ENCODE measurements at regions not wholly inside any gene's neighbourhood (a gene's known extent, or its start where the extent isn't known, plus 50 kb on each side); places are given as distances from the start of the nearest gene placed in this dataset.
"Not testable (repeated sequence)": the region's sequence is repeated elsewhere in the genome, so short reads cannot be mapped to it uniquely, and the experiment has no call there.

GRCh38 chr12:107372229-107372658 lies 278.9 kb upstream of the CRY1 start:
- DNase-seq (ENCODE audit: low read depth in 2 of 2) = no peak

GRCh38 chr12:107373238-107373809 lies 280.0 kb upstream of the CRY1 start:
- no peak for DNase-seq (ENCODE audit: low read depth in 2 of 2)

- no peak for DNase-seq (ENCODE audit: low read depth in 2 of 2)
Observed at GRCh38 chr12:107374161-107374840, 281.0 kb upstream of the CRY1 start.

GRCh38 chr12:107375231-107375630 lies 281.9 kb upstream of the CRY1 start:
- no peak for DNase-seq (ENCODE audit: low read depth in 2 of 2)

GRCh38 chr12:107377596-107378385 lies 284.4 kb upstream of the CRY1 start:
- DNase-seq (ENCODE audit: low read depth in 2 of 2) = no peak

- DNase-seq (ENCODE audit: low read depth in 2 of 2) = no peak
Observed at GRCh38 chr12:107378609-107379008, 285.3 kb upstream of the CRY1 start.

- DNase-seq (ENCODE audit: low read depth in 2 of 2) = not testable (repeated sequence)
Observed at GRCh38 chr12:107379142-107379851, 285.9 kb upstream of the CRY1 start.

- no peak for DNase-seq (ENCODE audit: low read depth in 2 of 2)
Observed at GRCh38 chr12:107379852-107380567, 286.7 kb upstream of the CRY1 start.

GRCh38 chr12:107384645-107385044 lies 291.3 kb upstream of the CRY1 start:
- DNase-seq (ENCODE audit: low read depth in 2 of 2) = no peak

- DNase-seq (ENCODE audit: low read depth in 2 of 2) = no peak
Observed at GRCh38 chr12:107385509-107385908, 292.2 kb upstream of the CRY1 start.

- DNase-seq (ENCODE audit: low read depth in 2 of 2) = no peak
Observed at GRCh38 chr12:107386569-107386968, 293.2 kb upstream of the CRY1 start.

GRCh38 chr12:107388263-107388662 lies 294.9 kb upstream of the CRY1 start:
- no peak for DNase-seq (ENCODE audit: low read depth in 2 of 2)

GRCh38 chr12:107390414-107390813 lies 295.2 kb upstream of the PWP1 start:
- no peak for DNase-seq (ENCODE audit: low read depth in 2 of 2)

- no peak for DNase-seq (ENCODE audit: low read depth in 2 of 2)
Observed at GRCh38 chr12:107393043-107393717, 292.4 kb upstream of the PWP1 start.

- no peak for DNase-seq (ENCODE audit: low read depth in 2 of 2)
Observed at GRCh38 chr12:107394693-107395092, 290.9 kb upstream of the PWP1 start.

- no peak for DNase-seq (ENCODE audit: low read depth in 2 of 2)
Observed at GRCh38 chr12:107395817-107396216, 289.8 kb upstream of the PWP1 start.

- no peak for DNase-seq (ENCODE audit: low read depth in 2 of 2)
Observed at GRCh38 chr12:107396991-107397390, 288.6 kb upstream of the PWP1 start.

- no peak for DNase-seq (ENCODE audit: low read depth in 2 of 2)
Observed at GRCh38 chr12:107397890-107398500, 287.6 kb upstream of the PWP1 start.

- DNase-seq (ENCODE audit: low read depth in 2 of 2) = no peak
Observed at GRCh38 chr12:107399046-107399445, 286.6 kb upstream of the PWP1 start.

GRCh38 chr12:107400686-107401447 lies 284.7 kb upstream of the PWP1 start:
- no peak for DNase-seq (ENCODE audit: low read depth in 2 of 2)
